IMR-90 (cell line): ENCODE measurements at regions not wholly inside any gene's neighbourhood (a gene's known extent, or its start where the extent isn't known, plus 50 kb on each side); places are given as distances from the start of the nearest gene placed in this dataset.

Experiments
- ATAC-seq: fragments of 200-7000 bp; cut with Tn5 transposase; 2 replicates; pipeline ENCODE4 v1.9.1; 2020; ENCODE audit warnings: low read depth, mild to moderate bottlenecking, moderate library complexity
- BruUV-seq: library from RNA; stranded (reverse); fragments of 400-500 nt; replicated peaks from 2 replicates; lab custom pipeline; 2021; lab: Mats Ljungman, UMichigan
- CTCF ChIA-PET: fragments of 300-600 bp; formaldehyde crosslinking; extraction: SDS; loops from one replicate; lab custom pipeline; 2021; ENCODE audit warnings: antibody characterized with exemption; lab: Yijun Ruan, JAX
- POLR2A ChIA-PET: fragments of 300-600 bp; sonication (Branson Sonifier 250); formaldehyde crosslinking; loops from one replicate; lab custom pipeline; 2022; ENCODE audit warnings: antibody characterized with exemption; ENCODE audit not compliant: unreplicated experiment; lab: Charles Lee
- DNase-seq: peaks from one replicate; pipeline ENCODE4 v3.0.0; 2013
- H2AFZ ChIP-seq: replicated peaks from 2 replicates; pipeline ENCODE3; 2013; ENCODE audit warnings: low read length, mild to moderate bottlenecking; ENCODE audit not compliant: poor library complexity
- H2AK5ac ChIP-seq: 2 replicates; pipeline ENCODE4 v1.6.1; 2013; ENCODE audit warnings: low read depth, low read length, inconsistent platforms
- H2AK9ac ChIP-seq: replicated peaks from 2 replicates; pipeline ENCODE3; 2013; ENCODE audit warnings: mild to moderate bottlenecking, low read depth, low read length, moderate library complexity; ENCODE audit not compliant: poor library complexity
- H2BK120ac ChIP-seq: 2 replicates; pipeline ENCODE4 v1.6.1; 2013; ENCODE audit warnings: low read depth, low read length, inconsistent platforms
- H2BK15ac ChIP-seq: 3 replicates; pipeline ENCODE4 v1.6.1; 2013; ENCODE audit warnings: low read depth, low read length, inconsistent platforms
- H2BK20ac ChIP-seq: 2 replicates; pipeline ENCODE4 v1.6.1; 2013; ENCODE audit warnings: low read depth, mild to moderate bottlenecking, inconsistent platforms, low read length, moderate library complexity
- H2BK5ac ChIP-seq: 2 replicates; pipeline ENCODE4 v1.6.1; 2013; ENCODE audit warnings: mild to moderate bottlenecking, low read depth, low read length, inconsistent platforms; ENCODE audit not compliant: poor library complexity, severe bottlenecking
- H3K14ac ChIP-seq: replicated peaks from 2 replicates; pipeline ENCODE4 v1.6.1; 2013; ENCODE audit warnings: low read depth, low read length, inconsistent platforms
- H3K18ac ChIP-seq: 2 replicates; pipeline ENCODE4 v1.6.1; 2013; ENCODE audit warnings: low read depth, low read length, control low read depth
- H3K23ac ChIP-seq: 2 replicates; pipeline ENCODE4 v1.6.1; 2013; ENCODE audit warnings: low read depth, low read length, inconsistent platforms
- H3K27ac ChIP-seq: 2 replicates; pipeline ENCODE4 v1.5.1; 2013; ENCODE audit warnings: mild to moderate bottlenecking, control low read depth, low read length; ENCODE audit not compliant: insufficient read depth
- H3K27me3 ChIP-seq: 2 replicates; pipeline ENCODE4 v1.6.1; 2013; ENCODE audit warnings: low read length; ENCODE audit not compliant: control insufficient read depth, insufficient read depth
- H3K36me3 ChIP-seq: 2 replicates; pipeline ENCODE4 v1.6.1; 2013; ENCODE audit warnings: low read length, mixed read lengths; ENCODE audit not compliant: control insufficient read depth, insufficient read depth
- H3K4ac ChIP-seq: 2 replicates; pipeline ENCODE4 v1.6.1; 2013; ENCODE audit warnings: low read depth, low read length, inconsistent platforms
- H3K4me1 ChIP-seq: 2 replicates; pipeline ENCODE4 v1.6.1; 2013; ENCODE audit warnings: low read length, mixed read lengths; ENCODE audit not compliant: control insufficient read depth, insufficient read depth
- H3K4me2 ChIP-seq: 2 replicates; pipeline ENCODE4 v1.6.1; 2013; ENCODE audit warnings: low read depth, mild to moderate bottlenecking, control low read depth, low read length, moderate library complexity
- H3K4me3 ChIP-seq: 2 replicates; pipeline ENCODE4 v1.5.1; 2013; ENCODE audit warnings: low read depth, mild to moderate bottlenecking, control low read depth, low read length, moderate library complexity; ENCODE audit not compliant: insufficient read depth
- H3K56ac ChIP-seq: 2 replicates; pipeline ENCODE4 v1.6.1; 2013; ENCODE audit warnings: low read length, inconsistent platforms; ENCODE audit not compliant: insufficient read depth; ENCODE audit errors: extremely low read depth
- H3K79me1 ChIP-seq, 2 experiments: 2 replicates each; pipeline ENCODE4 v1.6.1; 2013; ENCODE audit warnings: low read length in 2 of 2, inconsistent platforms in 1 of 2, low read depth in 1 of 2
- H3K9ac ChIP-seq: 2 replicates; pipeline ENCODE4 v1.6.1; 2013; ENCODE audit warnings: low read depth, low read length, control low read depth
- H3K9me1 ChIP-seq: 2 replicates; pipeline ENCODE4 v1.6.1; 2013; ENCODE audit warnings: low read length, inconsistent platforms; ENCODE audit not compliant: insufficient read depth
- H3K9me3 ChIP-seq: 2 replicates; pipeline ENCODE4 v1.6.1; 2013; ENCODE audit warnings: low read length; ENCODE audit not compliant: control insufficient read depth, insufficient read depth
- H4K20me1 ChIP-seq: 2 replicates; pipeline ENCODE4 v1.6.1; 2013; ENCODE audit warnings: low read length, inconsistent platforms; ENCODE audit not compliant: insufficient read depth
- H4K5ac ChIP-seq: 2 replicates; pipeline ENCODE4 v1.6.1; 2013; ENCODE audit warnings: mild to moderate bottlenecking, low read depth, low read length, control low read depth
- H4K8ac ChIP-seq, 2 experiments: 2 replicates each; pipeline ENCODE4 v1.6.1; 2013; ENCODE audit warnings: low read depth in 2 of 2, low read length in 2 of 2, control low read depth in 1 of 2, inconsistent platforms in 1 of 2
- H4K91ac ChIP-seq: 2 replicates; pipeline ENCODE4 v1.6.1; 2013; ENCODE audit warnings: low read depth, low read length, inconsistent platforms; ENCODE audit not compliant: insufficient read depth
- CEBPB ChIP-seq: IDR thresholded peaks from 2 replicates; pipeline ENCODE4 v1.6.1; 2012; ENCODE audit warnings: low read depth, low read length, improper control_type of control experiment
- CHD1 ChIP-seq: IDR thresholded peaks from 2 replicates; pipeline ENCODE4 v1.6.1; 2012; ENCODE audit warnings: low read depth, low read length, improper control_type of control experiment
- ELK1 ChIP-seq: fragments of 150-350 bp; IDR thresholded peaks from 2 replicates; pipeline ENCODE4 v1.6.1; 2016; ENCODE audit warnings: low read depth, mild to moderate bottlenecking, low read length, moderate library complexity, borderline replicate concordance
- FOS ChIP-seq: fragments of 150-350 bp; IDR thresholded peaks from 2 replicates; pipeline ENCODE4 v1.6.1; 2016; ENCODE audit warnings: low read depth, low read length
- MAZ ChIP-seq: IDR thresholded peaks from 2 replicates; pipeline ENCODE4 v1.6.1; 2012; ENCODE audit warnings: low read depth, mild to moderate bottlenecking, low read length, improper control_type of control experiment, moderate library complexity, borderline replicate concordance
- MXI1 ChIP-seq: IDR thresholded peaks from 2 replicates; pipeline ENCODE4 v1.6.1; 2012; ENCODE audit warnings: low read depth, mild to moderate bottlenecking, low read length, moderate library complexity, borderline replicate concordance
- NFE2L2 ChIP-seq: fragments of 150-350 bp; IDR thresholded peaks from 2 replicates; pipeline ENCODE4 v1.6.1; 2016; ENCODE audit warnings: low read depth, mild to moderate bottlenecking, low read length
- POLR2A ChIP-seq: IDR thresholded peaks from 2 replicates; pipeline ENCODE4 v1.6.1; 2012; ENCODE audit warnings: mild to moderate bottlenecking, low read depth, low read length
- RAD21 ChIP-seq: IDR thresholded peaks from 2 replicates; pipeline ENCODE4 v1.6.1; 2012; ENCODE audit warnings: low read length, improper control_type of control experiment
- RCOR1 ChIP-seq: IDR thresholded peaks from 2 replicates; pipeline ENCODE4 v1.6.1; 2012; ENCODE audit warnings: mild to moderate bottlenecking, low read length, improper control_type of control experiment; ENCODE audit not compliant: insufficient replicate concordance
- RFX5 ChIP-seq: IDR thresholded peaks from 2 replicates; pipeline ENCODE4 v1.8.0; 2012; ENCODE audit warnings: low read depth, mild to moderate bottlenecking, low read length, moderate library complexity
- WGBS, 2 experiments: methylation state at CpG; one replicate each; pipeline versions ENCODE4 v1.1.5 to v1.1.7; 2013; ENCODE audit warnings: missing lambda C conversion rate in 2 of 2; ENCODE audit not compliant: insufficient read length in 1 of 2; ENCODE audit errors: extremely low coverage in 2 of 2; 5-methylcytosine and 5-hydroxymethylcytosine counted together
- dilution Hi-C: fragments of 300-500 bp; cut with HindIII; formaldehyde crosslinking; loops from one replicate; pipeline ENCODE4 v1.14.3; 2018; ENCODE audit warnings: low sequenced_read_pairs; ENCODE audit not compliant: unreplicated experiment
- in situ Hi-C: fragments of 300-500 bp; cut with MboI; formaldehyde crosslinking; loops from 3 replicates; pipeline ENCODE4 v1.14.3; 2019; ENCODE audit warnings: low sequenced_read_pairs, inconsistent platforms, mixed read lengths
- intact Hi-C: fragments of 100-400 bp; cut with micrococcal nuclease; formaldehyde crosslinking; loops from 2 replicates; pipeline ENCODE4 v1.10.0; 2022

GRCh38 chr16:62764572-62764971 lies 728.3 kb upstream of the CDH8 start:
- Histone ChIP-seq H3K4me3 (no peak overlapping the region), H3K18ac (no peak overlapping the region), H2BK5ac (no peak overlapping the region), H4K8ac (no peak overlapping the region), H3K9me1 (no peaks in the 10 kb centered on the region), H3K4ac (no peak overlapping the region), H2AK9ac (no peak overlapping the region), H3K4me2 (no peak overlapping the region), H2BK20ac (no peak overlapping the region), H2AK5ac (no peak overlapping the region), H3K36me3 (no peaks in the 10 kb centered on the region), H3K9ac (no peak overlapping the region), H4K5ac (no peak overlapping the region), H2BK120ac (no peak overlapping the region), H3K14ac (no peak overlapping the region), H3K27me3 (no peaks in the 10 kb centered on the region), H3K23ac (no peak overlapping the region), H2AFZ (no peak overlapping the region), H4K20me1 (no peaks in the 10 kb centered on the region), H3K4me1 (no peaks in the 10 kb centered on the region), H3K9me3 (peaks cover 11% of the 10 kb centered on the region), H3K56ac (no peak overlapping the region), H2BK15ac (no peak overlapping the region), H3K79me1 (no peaks in the 10 kb centered on the region), H3K27ac (no peak overlapping the region), H4K91ac (no peak overlapping the region)
- dilution Hi-C loops (no loop called here), intact Hi-C loops (no loop called here), in situ Hi-C loops (no loop called here)
- ChIA-PET CTCF (no interaction called here), POLR2A (no interaction called here)
- no CpG with 5 or more reads among the region's 2 CpGs for WGBS, 2 experiments
- DNase-seq (no peak), ATAC-seq (no peak)
- no TSS peak for BruUV-seq
- TF ChIP-seq CHD1 (no peak), MXI1 (no peak), NFE2L2 (no peak), CEBPB (no peak), MAZ (no peak), RAD21 (no peak), ELK1 (no peak), RCOR1 (no peak), POLR2A (no peak), FOS (no peak), RFX5 (no peak)
